ENCODE measurements at regions not wholly inside any gene's neighbourhood (a gene's known extent, or its start where the extent isn't known, plus 50 kb on each side); places are given as distances from the start of the nearest gene placed in this dataset.
"Not testable (repeated sequence)": the region's sequence is repeated elsewhere in the genome, so short reads cannot be mapped to it uniquely, and the experiment has no call there.

GRCh38 chr3:159280386-159281191 is 478.7 kb downstream of the MFSD1 start:
- ATAC-seq = no peak

DNA sequence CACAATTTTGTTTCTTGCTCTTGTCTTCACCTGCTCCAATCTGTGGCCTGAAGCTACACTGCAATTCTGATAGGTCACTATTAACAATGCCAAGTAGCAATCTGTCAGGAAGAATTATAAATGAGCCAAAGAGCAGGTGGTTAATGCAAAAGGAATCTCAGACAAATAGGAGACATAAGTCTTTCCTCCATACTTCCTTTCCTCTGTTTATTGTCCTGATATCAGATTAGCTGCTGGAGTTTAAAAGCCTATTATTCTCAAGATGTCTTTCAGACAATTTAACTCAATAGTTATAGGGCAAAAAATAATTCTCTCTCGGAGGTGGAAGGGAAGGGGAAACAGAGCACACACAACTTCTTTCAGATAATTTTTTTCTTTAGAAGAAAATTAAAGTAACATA is 491.6 kb downstream of the MFSD1 start:
- no peak for ATAC-seq

- no peak for ATAC-seq
These were observed 500.1 kb downstream of the MFSD1 start for GRCh38 chr3:159301961-159302360.

GRCh38 chr3:159305017-159305416 is 503.2 kb downstream of the MFSD1 start:
- ATAC-seq = no peak

- not testable (repeated sequence) for ATAC-seq
These were observed 514.9 kb downstream of the MFSD1 start for GRCh38 chr3:159316706-159317105.

GRCh38 chr3:159319156-159319555 is 517.3 kb downstream of the MFSD1 start:
- no peak for ATAC-seq

GRCh38 chr3:159322322-159322939 is 520.6 kb downstream of the MFSD1 start:
- no peak for ATAC-seq

- no peak for ATAC-seq
These were observed 522.0 kb downstream of the MFSD1 start for GRCh38 chr3:159323848-159324247.

GRCh38 chr3:159326998-159327397 is 525.1 kb downstream of the MFSD1 start:
- ATAC-seq = no peak

DNA sequence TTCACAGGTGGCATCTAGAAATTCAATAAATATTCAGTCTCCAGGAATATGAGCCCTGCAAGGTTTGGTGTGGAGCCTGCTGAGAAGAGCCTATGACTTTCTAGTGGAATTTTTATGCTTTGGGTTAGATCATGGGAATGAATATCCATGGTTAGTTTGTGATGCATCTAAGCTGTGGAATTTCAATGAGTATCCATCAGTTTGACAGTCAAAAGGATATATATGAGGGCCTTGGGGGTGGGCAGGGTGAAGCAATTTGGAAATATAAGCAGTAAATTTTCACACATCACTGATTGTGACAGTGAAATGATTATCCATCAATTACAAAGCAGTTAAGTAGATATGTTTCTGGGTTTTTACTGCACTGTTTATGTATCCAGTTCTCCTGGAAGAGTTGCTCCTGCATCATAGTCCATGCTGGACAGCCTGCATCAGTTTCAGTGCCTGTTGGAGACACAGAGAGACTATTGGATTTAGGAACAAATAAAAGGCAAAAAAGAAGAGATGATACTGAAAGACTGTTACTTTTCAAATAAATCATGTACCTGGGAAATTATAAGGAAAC is 530.8 kb downstream of the MFSD1 start:
- no peak for ATAC-seq

DNA sequence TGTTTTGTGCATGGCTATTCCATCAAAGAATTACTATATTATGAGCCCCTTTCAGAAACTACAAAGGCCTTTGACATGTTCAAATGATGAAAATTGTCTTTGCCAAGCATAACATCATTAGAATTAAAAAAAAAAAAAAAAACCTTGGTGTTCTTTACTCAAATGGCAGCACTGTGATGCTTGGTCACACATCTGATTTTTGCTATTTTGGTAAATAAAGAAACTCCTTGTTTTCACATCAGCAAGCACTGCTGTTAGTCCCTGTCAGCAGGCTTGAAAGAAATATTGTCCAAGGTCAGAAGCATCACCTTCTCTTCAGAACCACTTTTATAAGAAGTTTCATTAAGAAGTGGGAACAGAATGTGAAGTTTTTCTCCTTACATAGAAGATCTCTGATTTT is 537.3 kb downstream of the MFSD1 start:
- ATAC-seq = no peak

DNA sequence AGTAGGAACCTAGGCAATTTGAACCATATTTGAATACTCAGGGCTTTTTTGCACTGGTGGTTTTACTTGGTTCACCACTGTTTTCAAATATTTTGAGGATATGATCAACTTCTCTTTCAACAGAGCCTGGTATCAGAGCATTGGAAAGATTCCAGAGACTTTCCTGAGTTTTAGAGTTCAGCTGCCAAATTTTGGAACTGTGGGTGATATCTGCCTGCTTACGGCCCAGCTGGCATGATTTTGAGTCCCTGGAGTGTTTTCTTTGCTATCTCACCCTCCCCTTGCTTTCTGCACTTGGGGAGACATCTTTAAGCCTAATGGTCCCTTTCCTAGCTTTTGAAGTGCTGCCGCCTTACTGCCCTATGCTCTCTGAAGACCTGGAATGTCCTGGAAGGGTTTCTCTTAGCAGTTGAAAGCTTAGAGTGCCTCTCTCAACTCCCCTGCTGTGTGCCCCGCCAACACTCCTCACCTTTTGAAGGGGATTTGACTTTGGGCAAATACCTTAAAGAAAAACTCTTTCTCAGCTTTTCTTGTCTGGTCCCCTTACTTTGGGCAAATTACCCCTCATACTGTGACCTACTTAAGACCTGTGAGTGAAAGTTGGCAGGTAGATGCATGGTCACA is 539.1 kb downstream of the MFSD1 start:
- no peak for ATAC-seq

- no peak for ATAC-seq
These were observed 544.5 kb downstream of the MFSD1 start for GRCh38 chr3:159346271-159346903.

GRCh38 chr3:159348431-159348830 is 546.6 kb downstream of the MFSD1 start:
- ATAC-seq = no peak

- no peak for ATAC-seq
These were observed 554.8 kb downstream of the MFSD1 start for GRCh38 chr3:159356606-159357005.

- ATAC-seq = no peak
These were observed 562.7 kb downstream of the MFSD1 start for GRCh38 chr3:159364511-159364910.

GRCh38 chr3:159366476-159366875 is 564.6 kb downstream of the MFSD1 start:
- no peak for ATAC-seq

DNA sequence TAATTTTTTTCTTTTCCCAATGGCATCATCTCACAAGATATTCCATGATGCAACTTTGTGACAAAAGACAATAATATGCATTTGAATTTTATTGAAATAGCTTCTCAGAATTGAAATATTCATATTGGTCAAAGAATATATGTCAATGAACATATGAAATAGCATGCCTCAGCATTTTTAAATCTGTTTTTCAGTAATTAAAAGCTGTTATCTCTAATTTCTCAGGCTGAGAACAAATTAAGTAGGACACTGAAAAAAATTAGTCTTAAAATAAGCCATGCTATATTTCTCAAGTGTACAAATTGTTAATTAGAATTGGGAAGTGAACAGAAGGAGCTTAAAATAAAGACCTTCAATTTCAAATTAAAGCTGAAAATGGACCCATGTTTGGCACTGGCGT is 570.1 kb downstream of the MFSD1 start:
- no peak for ATAC-seq

GRCh38 chr3:159378396-159379194 is 576.7 kb downstream of the MFSD1 start:
- ATAC-seq = no peak

- no peak for ATAC-seq
These were observed 579.0 kb downstream of the MFSD1 start for GRCh38 chr3:159380891-159381290.

- no peak for ATAC-seq
These were observed 588.9 kb downstream of the MFSD1 start for GRCh38 chr3:159390656-159391212.

DNA sequence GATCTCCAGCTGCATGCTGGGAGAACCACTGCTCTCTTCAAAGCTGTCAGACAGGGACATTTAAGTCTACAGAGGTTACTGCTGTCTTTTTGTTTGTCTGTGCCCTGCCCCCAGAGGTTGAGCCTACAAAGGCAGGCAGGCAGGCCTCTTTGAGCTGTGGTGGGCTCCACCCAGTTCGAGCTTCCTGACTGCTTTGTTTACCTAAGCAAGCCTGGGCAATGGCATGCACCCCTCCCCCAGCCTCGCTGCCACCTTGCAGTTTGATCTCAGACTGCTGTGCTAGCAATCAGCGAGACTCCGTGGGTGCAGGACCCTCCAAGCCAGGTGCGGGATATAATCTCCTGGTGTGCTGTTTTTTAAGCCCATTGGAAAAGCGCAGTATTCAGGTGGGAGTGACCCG is 591.0 kb upstream of the IL12A start:
- ATAC-seq = not testable (repeated sequence)

Data from esophagus mucosa (tissue), 1 donor.